ENCODE measurements at regions not wholly inside any gene's neighbourhood (a gene's known extent, or its start where the extent isn't known, plus 50 kb on each side); places are given as distances from the start of the nearest gene placed in this dataset.

- no peak for TF ChIP-seq CTCF (IDR thresholded peaks at IDR 0.05)
- TF ChIP-seq POLR2A (IDR thresholded peaks at IDR 0.05) = no peak
- TF ChIP-seq EP300 (IDR thresholded peaks at IDR 0.05) = no peak
Measured at GRCh38 chr6:168217880-168218537, 101.6 kb downstream of the DACT2 start.

Measured in ovary (tissue), 3 donors.